ENCODE measurements at regions not wholly inside any gene's neighbourhood (a gene's known extent, or its start where the extent isn't known, plus 50 kb on each side); places are given as distances from the start of the nearest gene placed in this dataset.

- no peak for DNase-seq (ENCODE audit: low read depth)
These were observed 230.5 kb downstream of the PIK3C3 start for GRCh38 chr18:42185486-42185885.

- DNase-seq (ENCODE audit: low read depth), result no peak
These were observed 232.8 kb downstream of the PIK3C3 start for GRCh38 chr18:42187611-42188380.

- no peak for DNase-seq (ENCODE audit: low read depth)
These were observed 235.6 kb downstream of the PIK3C3 start for GRCh38 chr18:42190643-42191042.

GRCh38 chr18:42192251-42193248, 237.5 kb downstream of the PIK3C3 start:
- peak; percentile 9 for DNase-seq (ENCODE audit: low read depth)

- DNase-seq (ENCODE audit: low read depth), result peak; percentile 10
These were observed 241.6 kb downstream of the PIK3C3 start for GRCh38 chr18:42196651-42197050.

- DNase-seq (ENCODE audit: low read depth), result no peak
These were observed 246.1 kb downstream of the PIK3C3 start for GRCh38 chr18:42201137-42201536.

- no peak for DNase-seq (ENCODE audit: low read depth)
These were observed 256.2 kb downstream of the PIK3C3 start for GRCh38 chr18:42211201-42211600.

GRCh38 chr18:42222557-42222956, 267.5 kb downstream of the PIK3C3 start:
- no peak for DNase-seq (ENCODE audit: low read depth)

- no peak for DNase-seq (ENCODE audit: low read depth)
These were observed 273.5 kb downstream of the PIK3C3 start for GRCh38 chr18:42228581-42228980.

GRCh38 chr18:42229211-42230210, 274.5 kb downstream of the PIK3C3 start:
- no peak for DNase-seq (ENCODE audit: low read depth)

- no peak for DNase-seq (ENCODE audit: low read depth)
These were observed 275.6 kb downstream of the PIK3C3 start for GRCh38 chr18:42230636-42231035.

- DNase-seq (ENCODE audit: low read depth), result no peak
These were observed 276.2 kb downstream of the PIK3C3 start for GRCh38 chr18:42231284-42231683.

- no peak for DNase-seq (ENCODE audit: low read depth)
These were observed 276.8 kb downstream of the PIK3C3 start for GRCh38 chr18:42231796-42232195.

- DNase-seq (ENCODE audit: low read depth), result no peak
These were observed 278.9 kb downstream of the PIK3C3 start for GRCh38 chr18:42233908-42234307.

- DNase-seq (ENCODE audit: low read depth), result no peak
These were observed 287.7 kb downstream of the PIK3C3 start for GRCh38 chr18:42242758-42243157.

- no peak for DNase-seq (ENCODE audit: low read depth)
These were observed 290.1 kb downstream of the PIK3C3 start for GRCh38 chr18:42245137-42245536.

GRCh38 chr18:42255908-42256765, 301.1 kb downstream of the PIK3C3 start:
- DNase-seq (ENCODE audit: low read depth), result no peak

- DNase-seq (ENCODE audit: low read depth), result no peak
These were observed 303.4 kb downstream of the PIK3C3 start for GRCh38 chr18:42258301-42258965.

- DNase-seq (ENCODE audit: low read depth), result no peak
These were observed 306.7 kb downstream of the PIK3C3 start for GRCh38 chr18:42261731-42262130.

GRCh38 chr18:42264497-42264896, 309.5 kb downstream of the PIK3C3 start:
- no peak for DNase-seq (ENCODE audit: low read depth)
